Rectal smooth muscle tissue (tissue), 1 donor: ENCODE measurements at regions not wholly inside any gene's neighbourhood (a gene's known extent, or its start where the extent isn't known, plus 50 kb on each side); places are given as distances from the start of the nearest gene placed in this dataset.

Experiments
- H3K27ac ChIP-seq: one replicate; pipeline ENCODE4 v1.7.0; 2013; ENCODE audit warnings: low read depth, low read length, inconsistent platforms
- H3K27me3 ChIP-seq: one replicate; pipeline ENCODE4 v1.7.0; 2013; ENCODE audit warnings: low read length; ENCODE audit not compliant: control insufficient read depth, insufficient read depth
- H3K36me3 ChIP-seq: one replicate; pipeline ENCODE4 v1.7.0; 2013; ENCODE audit warnings: low read length; ENCODE audit not compliant: control insufficient read depth, insufficient read depth
- H3K4me1 ChIP-seq: one replicate; pipeline ENCODE4 v1.7.0; 2013; ENCODE audit warnings: low read length; ENCODE audit not compliant: control insufficient read depth, insufficient read depth
- H3K4me3 ChIP-seq: one replicate; pipeline ENCODE4 v1.7.0; 2013; ENCODE audit warnings: low read length
- H3K9ac ChIP-seq: one replicate; pipeline ENCODE4 v1.7.0; 2013; ENCODE audit warnings: low read length

DNA sequence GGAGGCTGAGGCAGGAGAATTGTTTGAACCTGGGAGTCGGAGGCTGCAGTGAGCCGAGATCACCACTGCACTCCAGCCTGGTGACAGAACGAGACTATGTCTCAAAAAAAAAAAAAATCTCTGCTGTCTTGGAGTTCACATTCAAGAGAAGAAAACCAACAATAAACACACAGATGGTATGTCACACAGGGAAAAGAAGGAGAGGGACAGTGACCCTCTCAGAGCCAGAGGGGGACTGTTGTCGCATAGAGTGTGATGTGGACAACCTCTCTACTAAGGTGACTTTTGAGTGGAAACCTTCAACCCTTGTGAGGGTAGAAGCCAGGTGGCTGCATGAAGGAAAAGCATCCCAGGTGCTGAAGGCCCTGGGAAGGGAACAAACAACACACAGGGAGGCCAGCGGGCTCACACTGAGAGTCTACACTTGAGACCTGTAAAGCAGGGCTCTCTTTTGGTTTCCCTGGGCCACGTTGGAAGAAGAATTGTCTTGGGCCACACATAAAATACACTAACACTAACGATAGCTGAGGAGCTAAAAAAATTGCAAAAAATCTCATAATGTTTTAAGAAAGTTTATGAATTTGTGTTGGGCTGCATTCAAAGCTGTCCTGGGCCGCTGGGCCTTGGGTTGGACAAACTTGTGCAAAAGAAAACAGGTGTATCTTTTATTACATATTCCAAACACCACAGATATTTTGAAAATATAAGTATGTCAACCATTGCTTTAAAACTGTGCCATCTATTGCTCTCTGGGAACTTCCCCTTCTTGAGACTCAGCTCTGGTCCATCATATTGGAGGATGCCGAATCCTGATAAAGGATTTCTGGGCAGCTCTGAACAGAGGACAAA lies 136.0 kb downstream of the DDX1 start:
- Histone ChIP-seq H3K4me3 (no peak overlapping the region), H3K27ac (no peak overlapping the region), H3K4me1 (peaks cover 14% of the 10 kb centered on the region), H3K9ac (no peak overlapping the region), H3K27me3 (no peaks in the 10 kb centered on the region), H3K36me3 (no peaks in the 10 kb centered on the region)

- Histone ChIP-seq H3K27ac (no peak overlapping the region), H3K36me3 (no peaks in the 10 kb centered on the region), H3K9ac (no peak overlapping the region), H3K27me3 (no peaks in the 10 kb centered on the region), H3K4me1 (peaks cover 16% of the 10 kb centered on the region), H3K4me3 (no peak overlapping the region)
These were observed 136.7 kb downstream of the DDX1 start for GRCh38 chr2:15728245-15728938.

DNA sequence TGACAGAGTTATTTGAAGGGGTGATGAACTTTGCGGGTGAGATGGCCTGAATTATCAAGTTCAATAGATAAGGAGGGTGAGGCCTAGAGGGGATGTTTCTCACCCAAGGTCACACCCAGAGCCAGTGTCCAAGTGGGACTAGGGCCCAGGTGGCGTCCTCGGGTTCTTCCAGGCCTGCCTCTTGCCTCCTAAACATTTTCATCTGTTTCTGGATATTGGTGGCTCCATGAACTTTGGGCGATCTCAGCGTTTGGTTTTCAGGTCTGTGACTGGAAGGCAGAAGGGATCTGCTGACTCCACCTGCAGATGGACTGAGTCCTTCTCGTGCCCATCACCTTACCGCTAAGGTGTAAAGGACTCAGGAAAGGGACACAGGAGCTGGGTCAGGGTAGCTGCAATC lies 137.3 kb downstream of the DDX1 start:
- H3K4me3 ChIP-seq, result no peak overlapping the region

GRCh38 chr2:15729709-15730544 lies 138.3 kb downstream of the DDX1 start:
- Histone ChIP-seq H3K27ac (no peak overlapping the region), H3K4me1 (peaks cover 23% of the 10 kb centered on the region), H3K36me3 (no peaks in the 10 kb centered on the region), H3K27me3 (no peaks in the 10 kb centered on the region), H3K4me3 (no peak overlapping the region), H3K9ac (no peak overlapping the region)

More for the DNA sequence above, 137.3 kb downstream of the DDX1 start:
- Histone ChIP-seq H3K27me3 (no peaks in the 10 kb centered on the region), H3K4me1 (peaks cover 17% of the 10 kb centered on the region), H3K36me3 (no peaks in the 10 kb centered on the region), H3K9ac (no peak overlapping the region), H3K27ac (no peak overlapping the region)

- Histone ChIP-seq H3K36me3 (no peaks in the 10 kb centered on the region), H3K4me1 (peaks cover 24% of the 10 kb centered on the region), H3K4me3 (no peak overlapping the region), H3K27me3 (no peaks in the 10 kb centered on the region), H3K27ac (no peak overlapping the region), H3K9ac (no peak overlapping the region)
These were observed 139.0 kb downstream of the DDX1 start for GRCh38 chr2:15730545-15731212.

- Histone ChIP-seq H3K9ac (no peak overlapping the region), H3K4me1 (peaks cover 24% of the 10 kb centered on the region), H3K4me3 (no peak overlapping the region), H3K36me3 (no peaks in the 10 kb centered on the region), H3K27me3 (no peaks in the 10 kb centered on the region), H3K27ac (no peak overlapping the region)
These were observed 139.7 kb downstream of the DDX1 start for GRCh38 chr2:15731213-15731888.

DNA sequence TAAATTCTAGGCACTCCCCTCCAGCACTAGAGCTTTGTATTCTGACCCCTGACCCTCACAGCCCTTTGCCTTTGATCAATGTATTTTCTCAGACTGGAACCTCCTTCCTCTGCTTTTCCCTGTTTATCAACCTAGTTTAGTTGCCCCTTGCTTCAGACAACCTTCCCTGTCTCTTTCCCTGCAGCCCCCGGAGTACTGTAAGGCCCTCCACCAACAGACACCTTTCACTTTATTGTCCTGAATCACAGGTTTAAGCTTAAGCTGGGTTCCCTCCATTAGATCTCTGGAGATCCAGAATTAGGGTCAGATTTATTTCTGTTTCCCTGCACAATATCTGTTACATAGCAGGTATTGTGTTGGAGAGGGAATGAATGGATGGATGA lies 140.2 kb downstream of the DDX1 start:
- peaks cover 24% of the 10 kb centered on the region for H3K4me1 ChIP-seq
- no peak overlapping the region for H3K4me3 ChIP-seq
- H3K9ac ChIP-seq, result no peak overlapping the region
- H3K27me3 ChIP-seq, result no peaks in the 10 kb centered on the region
- no peaks in the 10 kb centered on the region for H3K36me3 ChIP-seq
- no peak overlapping the region for H3K27ac ChIP-seq

DNA sequence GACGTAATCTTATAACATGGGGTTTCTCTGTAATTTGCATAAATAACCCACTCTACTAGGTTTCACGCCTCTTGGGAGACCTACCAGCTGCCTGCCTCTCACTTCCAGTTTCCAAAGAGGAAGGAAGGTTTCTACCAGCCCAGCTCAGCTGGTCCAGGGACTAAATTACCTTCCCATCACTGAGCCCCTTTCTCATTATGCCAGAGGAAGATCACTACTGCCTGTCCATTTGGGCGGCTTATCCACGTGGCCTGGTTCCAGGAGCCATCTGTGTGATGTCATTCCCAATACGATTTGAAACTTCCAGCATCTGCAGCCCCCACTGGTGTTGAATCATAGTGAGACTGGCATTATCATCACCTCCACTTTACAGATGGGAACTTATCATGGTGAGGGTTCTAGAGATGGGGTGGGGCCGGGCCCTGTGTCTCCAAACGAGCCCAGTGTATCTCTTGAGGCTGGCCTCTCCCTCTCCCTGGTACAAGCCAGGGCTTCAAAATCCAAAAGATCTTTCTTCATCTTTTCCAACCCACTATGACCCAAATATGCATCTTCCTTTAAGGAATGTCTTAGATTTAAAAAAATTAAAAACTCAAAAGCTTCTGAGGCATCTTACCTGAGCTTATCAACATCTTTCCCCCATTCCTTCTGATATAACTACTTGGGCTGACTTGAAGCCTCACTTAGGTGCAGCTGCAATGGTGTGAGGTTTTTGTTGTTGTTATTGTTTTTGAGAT lies 140.8 kb downstream of the DDX1 start:
- Histone ChIP-seq H3K36me3 (no peaks in the 10 kb centered on the region), H3K4me3 (no peak overlapping the region), H3K9ac (no peak overlapping the region), H3K27me3 (no peaks in the 10 kb centered on the region), H3K27ac (no peak overlapping the region), H3K4me1 (peaks cover 24% of the 10 kb centered on the region)

DNA sequence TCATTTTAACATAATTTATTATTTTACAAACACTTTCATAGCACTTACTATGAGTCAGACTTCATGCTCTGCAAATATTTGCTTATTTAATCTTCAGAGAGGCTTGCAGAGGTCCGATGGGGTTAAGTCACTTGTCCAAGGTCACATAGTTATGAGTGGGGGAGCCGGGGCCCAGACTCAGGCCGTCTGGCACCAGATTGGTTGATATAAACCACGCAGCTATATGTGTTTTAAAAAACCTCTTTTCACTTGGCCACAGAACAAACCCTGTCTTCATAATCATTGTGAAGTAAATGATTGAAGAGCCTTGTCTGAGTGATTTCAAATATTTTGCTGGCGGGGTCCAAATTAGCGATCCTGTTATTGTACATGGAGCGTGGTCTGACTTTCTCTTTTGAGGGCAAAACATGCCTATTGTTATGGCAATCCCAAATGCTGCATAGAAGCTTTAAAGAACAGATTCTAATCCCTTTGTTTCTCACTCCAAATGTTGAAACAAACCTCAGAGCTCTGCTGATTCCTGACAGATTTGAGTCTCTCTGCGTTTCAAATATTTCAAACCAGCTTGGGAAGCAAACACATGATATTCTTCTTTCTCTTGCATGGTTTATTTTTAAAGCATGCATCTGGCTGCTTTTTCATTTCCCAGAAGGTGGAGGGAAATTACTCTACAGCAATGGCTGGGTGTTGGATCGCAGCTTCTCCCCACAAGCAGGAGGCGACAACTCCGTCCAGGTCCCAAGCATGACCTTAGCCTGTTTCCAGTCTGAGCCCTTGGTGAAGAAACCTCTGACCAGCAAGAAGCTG lies 142.4 kb downstream of the DDX1 start:
- H3K4me1 ChIP-seq, result peaks cover 24% of the 10 kb centered on the region
- no peak overlapping the region for H3K27ac ChIP-seq
- H3K27me3 ChIP-seq, result no peaks in the 10 kb centered on the region

DNA sequence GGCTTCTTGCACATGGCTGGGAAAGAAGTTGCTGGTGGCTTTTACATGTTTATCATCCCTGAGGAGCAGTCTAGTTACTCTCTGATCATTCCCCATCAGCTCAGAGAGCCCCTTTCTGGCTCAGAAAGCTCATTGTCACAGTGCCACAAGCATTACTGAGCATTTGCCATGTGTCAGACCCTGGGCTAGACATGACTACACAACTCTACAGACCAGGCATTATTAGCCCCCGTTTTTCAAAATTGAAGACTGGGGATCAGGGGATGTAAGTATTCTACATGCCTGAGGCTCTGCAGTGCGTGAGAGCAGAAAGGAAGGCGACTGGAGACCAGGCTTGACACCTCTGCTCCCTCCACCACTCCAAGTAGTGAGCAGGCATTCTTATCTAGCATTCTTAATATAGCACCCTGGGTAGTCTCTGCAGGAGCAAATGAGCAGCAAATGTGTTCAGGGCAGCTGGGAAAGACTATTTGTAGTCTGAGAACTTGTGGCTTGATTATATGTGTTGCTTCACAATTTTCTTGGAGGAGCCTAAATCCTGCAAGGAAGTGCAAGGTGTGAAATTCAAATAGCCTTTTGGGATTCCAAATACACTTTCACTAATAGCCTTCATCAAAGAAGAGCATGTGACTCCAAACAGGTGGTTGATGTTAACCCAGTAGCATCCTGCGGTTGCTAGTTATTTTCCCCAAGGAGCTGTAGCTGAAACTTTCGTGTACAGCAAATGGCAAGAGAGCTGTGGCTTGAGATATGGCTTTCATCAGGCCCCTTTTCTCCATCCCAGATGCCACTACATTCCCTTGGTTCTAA lies 143.2 kb downstream of the DDX1 start:
- Histone ChIP-seq H3K36me3 (no peaks in the 10 kb centered on the region), H3K9ac (no peak overlapping the region), H3K27ac (no peak overlapping the region), H3K4me3 (no peak overlapping the region), H3K4me1 (peaks cover 23% of the 10 kb centered on the region), H3K27me3 (no peaks in the 10 kb centered on the region)

More for the DNA sequence above, 142.4 kb downstream of the DDX1 start:
- Histone ChIP-seq H3K9ac (no peak overlapping the region), H3K4me3 (no peak overlapping the region), H3K36me3 (no peaks in the 10 kb centered on the region)
